ENCODE measurements at regions not wholly inside any gene's neighbourhood (a gene's known extent, or its start where the extent isn't known, plus 50 kb on each side); places are given as distances from the start of the nearest gene placed in this dataset.
"Not testable (repeated sequence)": the region's sequence is repeated elsewhere in the genome, so short reads cannot be mapped to it uniquely, and the experiment has no call there.

DNA sequence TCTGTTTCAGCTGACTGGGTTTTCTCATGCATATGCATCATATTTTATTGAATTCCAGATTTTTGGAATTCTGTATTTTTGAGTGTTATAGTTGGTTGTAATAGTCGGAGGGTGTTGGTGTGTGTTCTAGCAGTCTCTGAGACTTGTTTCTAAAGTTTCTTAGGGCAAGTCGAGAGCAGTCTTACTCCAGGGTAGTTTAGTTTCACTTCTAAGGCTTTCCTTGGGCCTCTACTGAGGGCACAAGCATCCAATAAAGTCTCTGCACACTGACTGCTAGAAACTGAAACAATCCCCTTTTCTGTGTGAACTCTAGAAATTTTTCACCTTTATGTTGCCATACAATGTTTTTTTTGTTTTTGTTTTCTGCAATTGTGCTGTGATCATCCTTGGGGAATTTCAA, 663.7 kb upstream of the LRATD1 start:
- DNase-seq: no peak

GRCh38 chr2:13986119-13986720, 646.3 kb upstream of the LRATD1 start:
- DNase-seq: no peak

- DNase-seq: no peak
Measured at GRCh38 chr2:13996527-13996926, 636.0 kb upstream of the LRATD1 start.

DNA sequence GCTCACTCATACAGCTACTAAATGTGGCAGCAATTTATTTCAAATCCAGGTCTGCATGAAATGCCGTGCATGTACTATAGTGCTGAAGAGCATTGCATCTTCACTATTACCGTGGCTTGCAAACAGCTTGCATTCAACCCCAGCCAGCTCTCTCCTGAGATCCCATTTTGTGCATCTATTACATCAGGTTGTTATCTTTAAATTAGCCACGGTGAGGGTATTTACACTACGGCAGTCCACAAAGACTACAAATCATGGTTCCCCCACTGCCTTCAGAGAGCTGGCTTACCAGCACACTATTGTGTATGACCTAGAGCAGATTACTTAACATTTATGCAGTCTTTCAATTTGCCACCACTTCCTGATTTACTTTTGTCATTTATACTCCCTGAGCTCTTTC, 621.3 kb upstream of the LRATD1 start:
- DNase-seq: no peak

- no peak for DNase-seq
Measured at GRCh38 chr2:14015113-14015630, 617.3 kb upstream of the LRATD1 start.

DNA sequence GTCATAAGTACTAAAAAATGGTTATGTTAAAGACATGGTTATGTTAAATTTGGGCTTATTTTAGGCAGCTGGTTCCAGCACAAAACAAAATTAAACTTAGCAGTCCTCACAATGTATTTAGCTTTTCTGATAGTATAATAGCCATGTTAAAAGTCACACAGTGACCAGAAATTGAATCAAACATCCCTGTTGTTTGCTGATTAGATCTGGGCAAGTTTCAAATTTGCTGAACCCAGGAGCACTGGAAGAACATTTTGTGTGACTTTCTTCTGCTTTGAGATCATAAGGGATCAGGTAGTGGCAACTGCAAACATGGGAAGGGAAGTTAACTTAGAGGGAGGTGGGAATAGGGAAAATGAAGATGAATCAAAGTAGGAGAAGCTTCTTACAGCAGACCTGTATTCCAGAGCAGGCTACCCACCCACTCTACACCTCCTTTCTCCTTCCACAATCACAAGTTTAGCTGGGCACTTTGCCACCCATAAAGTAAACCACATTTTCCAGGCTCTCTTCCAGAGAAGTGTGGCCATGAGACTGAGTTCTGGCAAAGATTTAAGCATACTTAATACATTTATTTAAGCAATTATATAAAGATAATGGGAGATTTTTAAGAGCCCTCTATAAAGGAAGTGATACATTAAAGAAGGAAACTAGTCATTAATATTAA, 616.1 kb upstream of the LRATD1 start:
- no peak for DNase-seq

GRCh38 chr2:14018620-14019019, 613.9 kb upstream of the LRATD1 start:
- no peak for DNase-seq

- DNase-seq: no peak
Measured at GRCh38 chr2:14023558-14023957, 609.0 kb upstream of the LRATD1 start.

- DNase-seq: no peak
Measured at GRCh38 chr2:14039134-14039533, 593.4 kb upstream of the LRATD1 start.

DNA sequence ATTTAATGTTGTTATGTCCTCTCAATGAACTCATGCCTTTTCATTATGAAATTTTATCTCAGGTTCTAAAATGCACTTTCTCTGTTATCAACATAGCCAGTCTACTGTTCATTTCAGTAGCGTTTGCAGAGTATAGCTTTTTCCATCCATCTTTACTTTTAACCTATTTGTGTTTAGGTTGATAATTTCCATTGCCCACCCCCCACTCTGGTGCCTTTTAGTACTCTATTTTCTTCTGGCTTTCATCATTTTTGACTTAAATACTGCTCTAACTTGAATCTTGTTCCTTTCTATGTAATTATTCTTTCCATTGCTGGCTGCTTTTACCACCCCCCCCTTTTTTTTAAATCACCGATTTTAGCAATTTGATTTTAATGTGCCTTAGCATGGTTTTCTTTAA, 585.0 kb upstream of the LRATD1 start:
- no peak for DNase-seq

- no peak for DNase-seq
Measured at GRCh38 chr2:14051401-14051800, 581.1 kb upstream of the LRATD1 start.

DNA sequence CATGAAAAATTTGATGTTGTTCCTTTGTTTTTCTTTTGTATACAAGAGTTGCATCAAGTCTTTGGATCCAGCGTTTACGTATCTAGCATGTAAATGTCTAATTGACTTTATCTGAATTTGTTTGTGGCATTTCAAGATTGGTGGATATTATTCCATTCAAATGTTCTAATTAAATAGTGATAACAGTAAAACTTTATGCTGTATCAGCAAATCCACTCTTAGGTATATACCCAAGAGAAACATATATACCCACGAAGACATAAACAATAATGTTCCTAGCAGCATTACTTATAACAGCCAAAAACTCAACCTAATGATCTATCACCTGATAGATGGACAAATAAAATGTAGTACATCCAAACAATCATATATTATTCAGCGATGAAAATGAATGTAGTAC, 579.4 kb upstream of the LRATD1 start:
- no peak for DNase-seq

- DNase-seq: no peak
Measured at GRCh38 chr2:14064346-14064745, 568.2 kb upstream of the LRATD1 start.

GRCh38 chr2:14072338-14072737, 560.2 kb upstream of the LRATD1 start:
- no peak for DNase-seq

DNA sequence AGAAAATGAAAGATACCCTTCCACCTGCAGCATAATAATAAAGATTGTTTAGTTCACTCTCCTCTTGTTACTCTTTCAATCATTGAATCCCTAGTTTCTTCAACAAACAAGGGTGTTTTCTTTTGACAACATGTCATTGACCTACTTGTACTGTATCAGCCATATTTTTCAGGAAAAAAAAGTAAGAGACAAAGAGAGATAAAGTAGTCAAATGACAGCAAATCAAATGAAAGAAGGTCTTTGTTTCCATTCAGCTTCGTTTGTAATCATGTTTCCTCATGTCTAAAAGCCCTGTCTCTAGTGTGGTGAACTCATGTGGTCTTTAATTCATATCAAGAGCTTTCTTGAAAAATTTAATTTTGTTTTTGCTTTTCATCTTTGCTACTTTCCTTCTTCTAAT, 557.8 kb upstream of the LRATD1 start:
- no peak for DNase-seq

DNA sequence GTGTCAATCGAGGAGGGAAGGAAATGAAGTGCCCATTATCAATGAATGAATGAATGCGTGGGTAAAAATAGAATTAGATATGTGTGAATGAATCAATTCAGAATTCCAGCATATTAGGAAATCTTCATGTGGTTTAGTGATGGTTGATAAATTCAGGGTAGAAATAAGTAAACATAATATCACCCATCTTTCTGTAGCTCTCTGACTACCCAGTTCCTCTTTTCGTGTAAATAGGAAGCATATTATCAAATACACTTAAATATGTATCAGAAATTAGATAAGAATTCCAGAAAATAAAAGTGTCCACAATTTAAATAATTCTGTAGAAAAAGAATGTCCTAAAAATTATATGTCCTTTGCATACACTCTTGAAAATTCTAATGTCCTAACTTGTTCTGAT, 552.9 kb upstream of the LRATD1 start:
- DNase-seq: no peak

GRCh38 chr2:14081521-14081920, 551.0 kb upstream of the LRATD1 start:
- no peak for DNase-seq

DNA sequence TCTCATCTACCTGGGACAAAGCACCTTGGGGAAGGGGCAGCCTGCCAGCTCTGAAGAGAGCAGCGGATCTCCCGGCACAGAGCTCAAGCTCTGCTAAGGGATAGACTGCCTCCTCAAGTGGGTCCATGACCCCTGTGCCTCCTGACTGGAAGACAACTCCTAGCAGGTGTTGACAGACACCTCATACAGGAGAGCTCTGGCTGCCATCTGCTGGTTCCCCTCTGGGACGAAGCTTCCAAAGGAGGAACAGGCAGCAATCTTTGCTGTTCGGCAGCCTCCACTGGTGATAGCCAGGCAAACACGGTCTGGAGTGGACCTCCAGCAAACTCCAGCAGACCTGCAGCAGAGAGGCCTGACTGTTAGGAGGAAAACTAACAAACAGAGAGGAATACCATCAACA, 549.9 kb upstream of the LRATD1 start:
- no peak for DNase-seq

DNA sequence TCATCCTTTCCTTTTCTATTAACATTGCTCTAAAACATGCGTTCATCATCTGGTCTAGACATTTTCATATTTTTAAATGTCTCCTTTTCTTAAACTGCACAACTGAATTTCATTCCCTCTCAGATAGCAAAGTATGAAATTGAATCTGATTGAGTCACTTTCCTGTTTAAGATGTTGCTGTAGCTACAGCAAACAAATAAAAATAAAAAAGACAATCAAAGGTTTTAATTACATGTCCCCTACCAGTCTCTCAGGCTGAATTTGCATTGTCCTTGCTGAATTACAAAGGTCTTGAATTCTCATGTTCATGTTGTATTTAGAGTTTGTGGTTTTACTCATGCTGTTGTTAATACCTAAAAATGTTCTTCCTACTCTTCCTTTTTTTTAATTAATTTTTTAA, 537.9 kb upstream of the LRATD1 start:
- no peak for DNase-seq

DNA sequence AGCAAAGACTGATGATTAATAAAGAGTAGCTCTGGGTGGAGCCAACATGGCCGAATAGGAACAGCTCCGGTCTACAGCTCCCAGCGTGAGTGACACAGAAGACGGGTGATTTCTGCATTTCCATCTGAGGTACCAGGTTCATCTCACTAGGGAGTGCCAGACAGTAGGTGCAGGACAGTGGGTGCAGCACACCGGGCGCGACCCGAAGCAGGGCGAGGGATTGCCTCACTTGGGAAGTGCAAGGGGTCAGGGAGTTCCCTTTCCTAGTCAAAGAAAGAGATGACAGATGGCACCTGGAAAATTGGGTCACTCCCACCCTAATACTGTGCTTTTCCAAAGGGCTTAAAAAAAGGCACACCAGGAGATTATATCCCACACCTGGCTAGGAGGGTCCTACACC, 533.4 kb upstream of the LRATD1 start:
- not testable (repeated sequence) for DNase-seq

- DNase-seq: no peak
Measured at GRCh38 chr2:14114275-14114674, 518.2 kb upstream of the LRATD1 start.

- DNase-seq: no peak
Measured at GRCh38 chr2:14120376-14120775, 512.1 kb upstream of the LRATD1 start.

GRCh38 chr2:14123436-14124103, 508.9 kb upstream of the LRATD1 start:
- no peak for DNase-seq

DNA sequence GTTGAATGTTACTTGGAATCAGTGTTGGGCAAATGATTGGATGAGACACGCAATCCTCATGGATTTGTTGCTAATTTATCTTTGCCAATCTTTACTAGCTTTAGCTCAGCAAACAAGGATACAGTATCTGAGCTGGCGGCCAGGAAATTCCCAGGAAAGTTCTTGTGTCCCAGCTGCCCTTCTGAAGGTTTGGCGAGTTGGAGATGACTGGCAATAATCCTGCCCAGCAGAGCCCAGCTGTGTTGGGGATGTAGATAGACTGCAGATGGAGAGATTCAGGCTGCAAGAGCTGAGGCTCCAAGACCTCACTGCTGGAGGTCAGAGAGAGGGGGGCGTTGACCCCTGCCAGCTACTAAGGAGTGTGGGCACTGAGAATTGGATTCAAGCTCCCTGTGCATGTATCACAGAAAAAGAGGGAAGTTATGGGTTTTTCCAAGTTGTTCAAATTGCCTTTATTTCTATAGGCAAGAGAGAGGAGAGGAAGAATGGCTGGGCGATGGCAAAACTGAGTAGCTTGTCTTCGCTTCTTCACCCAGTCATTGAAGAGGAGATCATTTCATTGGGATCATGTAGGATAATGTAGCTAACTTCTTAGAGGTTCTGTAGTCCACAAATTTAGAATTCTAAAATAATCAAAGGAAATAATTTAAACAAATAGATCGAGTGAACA, 506.8 kb upstream of the LRATD1 start:
- no peak for DNase-seq
